K562 (cell line): ENCODE measurements at regions not wholly inside any gene's neighbourhood (a gene's known extent, or its start where the extent isn't known, plus 50 kb on each side); places are given as distances from the start of the nearest gene placed in this dataset.

Experiments used
- ATF6 ChIP-seq: sonication (generic); formaldehyde crosslinking; IDR thresholded peaks from 2 replicates; pipeline ENCODE4 v1.4.0; 2020; ENCODE audit warnings: mild to moderate bottlenecking, missing genetic modification reagents
- CEBPB ChIP-seq: fragments of 450-650 bp; IDR thresholded peaks from 2 replicates; pipeline ENCODE4 v1.6.1; 2016; ENCODE audit warnings: missing genetic modification characterization, missing compliant biosample characterization
- EP300 ChIP-seq: IDR thresholded peaks from 2 replicates; pipeline ENCODE4 v1.6.1; 2012; ENCODE audit warnings: low read length, improper control_type of control experiment
- KLF1 ChIP-seq: fragments of 450-650 bp; IDR thresholded peaks from 2 replicates; pipeline ENCODE4 v1.6.1; 2016; ENCODE audit warnings: missing genetic modification characterization, missing compliant biosample characterization
- RAD21 ChIP-seq, 2 experiments: fragments of 250-450 bp in 1 of 2; fragments of 450-650 bp in 1 of 2; sonication (Bioruptor Pico) in 1 of 2; formaldehyde crosslinking in 1 of 2; IDR thresholded peaks in 1 of 2; conservative IDR thresholded peaks in 1 of 2; 2 replicates each; pipeline versions ENCODE4 v1.4.0 to v1.8.0; 2020 to 2022; ENCODE audit warnings: mild to moderate bottlenecking in 2 of 2, moderate library complexity in 1 of 2
- RBM34 ChIP-seq: fragments of 200-400 bp; formaldehyde crosslinking; IDR thresholded peaks from 2 replicates; pipeline ENCODE4 v1.6.1; 2018; ENCODE audit warnings: low read length, borderline replicate concordance; ENCODE audit not compliant: insufficient read depth
- TF ChIP-seq, protein P1 (sequence below), 3 experiments: IDR thresholded peaks in 2 of 3; conservative IDR thresholded peaks in 1 of 3; 2 replicates each; pipeline ENCODE4 v1.5.1; 2011 to 2012; ENCODE audit warnings: low read length in 3 of 3, mild to moderate bottlenecking in 3 of 3, control low read depth in 2 of 3, improper control_type of control experiment in 1 of 3, inconsistent platforms in 1 of 3, low read depth in 1 of 3, mixed read lengths in 1 of 3, moderate library complexity in 1 of 3; ENCODE audit not compliant: insufficient read depth in 2 of 3
- TF ChIP-seq, protein P2 (sequence below): IDR thresholded peaks from 3 replicates; pipeline ENCODE4 v1.6.1; 2011; ENCODE audit warnings: borderline replicate concordance, mild to moderate bottlenecking, moderate library complexity; ENCODE audit not compliant: insufficient read length; ENCODE audit errors: extremely low read depth

DNA sequence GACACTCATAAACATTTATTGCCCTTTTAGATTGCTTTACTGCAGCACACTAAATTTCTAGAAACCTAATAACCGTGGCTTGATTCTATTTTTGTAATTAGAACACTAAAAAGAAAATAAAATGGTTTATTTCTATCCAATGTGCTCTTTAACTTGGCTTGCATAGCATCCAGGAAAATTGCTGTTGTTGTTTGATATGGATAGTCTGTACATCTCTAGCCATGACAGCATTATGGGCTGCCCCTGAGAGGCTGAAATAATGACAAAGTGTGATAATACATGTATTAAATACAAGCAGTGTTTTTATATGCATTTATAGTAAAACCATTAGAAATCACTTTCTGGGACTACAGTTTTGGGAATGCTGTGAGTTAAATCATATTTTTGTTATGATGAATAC lies 472.5 kb downstream of the EPM2A start:
- TF ChIP-seq RAD21 (CRISPR knock-in tag; conservative IDR thresholded peaks at IDR 0.05 in 1 of 2, IDR thresholded peaks at IDR 0.05 in 1 of 2): no peak
- TF ChIP-seq KLF1 (tag): no peak
- TF ChIP-seq, protein P1, sequence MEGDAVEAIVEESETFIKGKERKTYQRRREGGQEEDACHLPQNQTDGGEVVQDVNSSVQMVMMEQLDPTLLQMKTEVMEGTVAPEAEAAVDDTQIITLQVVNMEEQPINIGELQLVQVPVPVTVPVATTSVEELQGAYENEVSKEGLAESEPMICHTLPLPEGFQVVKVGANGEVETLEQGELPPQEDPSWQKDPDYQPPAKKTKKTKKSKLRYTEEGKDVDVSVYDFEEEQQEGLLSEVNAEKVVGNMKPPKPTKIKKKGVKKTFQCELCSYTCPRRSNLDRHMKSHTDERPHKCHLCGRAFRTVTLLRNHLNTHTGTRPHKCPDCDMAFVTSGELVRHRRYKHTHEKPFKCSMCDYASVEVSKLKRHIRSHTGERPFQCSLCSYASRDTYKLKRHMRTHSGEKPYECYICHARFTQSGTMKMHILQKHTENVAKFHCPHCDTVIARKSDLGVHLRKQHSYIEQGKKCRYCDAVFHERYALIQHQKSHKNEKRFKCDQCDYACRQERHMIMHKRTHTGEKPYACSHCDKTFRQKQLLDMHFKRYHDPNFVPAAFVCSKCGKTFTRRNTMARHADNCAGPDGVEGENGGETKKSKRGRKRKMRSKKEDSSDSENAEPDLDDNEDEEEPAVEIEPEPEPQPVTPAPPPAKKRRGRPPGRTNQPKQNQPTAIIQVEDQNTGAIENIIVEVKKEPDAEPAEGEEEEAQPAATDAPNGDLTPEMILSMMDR (IDR thresholded peaks at IDR 0.05 in 2 of 3, conservative IDR thresholded peaks at IDR 0.05 in 1 of 3; ENCODE audit: insufficient read depth in 2 of 3, low read depth in 1 of 3, low read length in 3 of 3): no peak
- no peak for TF ChIP-seq CEBPB (tag)
- TF ChIP-seq, protein P2, sequence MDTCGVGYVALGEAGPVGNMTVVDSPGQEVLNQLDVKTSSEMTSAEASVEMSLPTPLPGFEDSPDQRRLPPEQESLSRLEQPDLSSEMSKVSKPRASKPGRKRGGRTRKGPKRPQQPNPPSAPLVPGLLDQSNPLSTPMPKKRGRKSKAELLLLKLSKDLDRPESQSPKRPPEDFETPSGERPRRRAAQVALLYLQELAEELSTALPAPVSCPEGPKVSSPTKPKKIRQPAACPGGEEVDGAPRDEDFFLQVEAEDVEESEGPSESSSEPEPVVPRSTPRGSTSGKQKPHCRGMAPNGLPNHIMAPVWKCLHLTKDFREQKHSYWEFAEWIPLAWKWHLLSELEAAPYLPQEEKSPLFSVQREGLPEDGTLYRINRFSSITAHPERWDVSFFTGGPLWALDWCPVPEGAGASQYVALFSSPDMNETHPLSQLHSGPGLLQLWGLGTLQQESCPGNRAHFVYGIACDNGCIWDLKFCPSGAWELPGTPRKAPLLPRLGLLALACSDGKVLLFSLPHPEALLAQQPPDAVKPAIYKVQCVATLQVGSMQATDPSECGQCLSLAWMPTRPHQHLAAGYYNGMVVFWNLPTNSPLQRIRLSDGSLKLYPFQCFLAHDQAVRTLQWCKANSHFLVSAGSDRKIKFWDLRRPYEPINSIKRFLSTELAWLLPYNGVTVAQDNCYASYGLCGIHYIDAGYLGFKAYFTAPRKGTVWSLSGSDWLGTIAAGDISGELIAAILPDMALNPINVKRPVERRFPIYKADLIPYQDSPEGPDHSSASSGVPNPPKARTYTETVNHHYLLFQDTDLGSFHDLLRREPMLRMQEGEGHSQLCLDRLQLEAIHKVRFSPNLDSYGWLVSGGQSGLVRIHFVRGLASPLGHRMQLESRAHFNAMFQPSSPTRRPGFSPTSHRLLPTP: no peak
- TF ChIP-seq ATF6 (CRISPR knock-in tag): no peak
- TF ChIP-seq EP300: no peak
- no peak for TF ChIP-seq RBM34
